ENCODE measurements at regions not wholly inside any gene's neighbourhood (a gene's known extent, or its start where the extent isn't known, plus 50 kb on each side); places are given as distances from the start of the nearest gene placed in this dataset.

- Histone ChIP-seq H3K27me3 (no peaks in the 10 kb centered on the region), H3K4me1 (no peaks in the 10 kb centered on the region), H3K36me3 (no peaks in the 10 kb centered on the region), H3K27ac (no peak overlapping the region), H3K9me3 (no peaks in the 10 kb centered on the region), H3K4me3 (replicated peaks in 1 of 3) (no peak overlapping the region)
- DNase-seq = no peak
- WGBS, 2 donors = 72 to 87% methylated on average over 6 of the region's 6 CpGs
- intact Hi-C loops (cut with DNase I) = no loop called here
- no peak for TF ChIP-seq CTCF (IDR thresholded peaks at IDR 0.05)
- TF ChIP-seq POLR2A (IDR thresholded peaks at IDR 0.05) = no peak
Measured at GRCh38 chr18:60196836-60197606, 175.6 kb downstream of the MC4R start.

- DNase-seq = no peak
- 31 to 35% methylated on average over 1 of the region's 1 CpG for WGBS, 2 donors
- Histone ChIP-seq H3K36me3 (no peaks in the 10 kb centered on the region), H3K9me3 (no peaks in the 10 kb centered on the region), H3K27ac (no peak overlapping the region), H3K4me1 (no peaks in the 10 kb centered on the region), H3K4me3 (replicated peaks in 1 of 3) (no peak overlapping the region), H3K27me3 (no peaks in the 10 kb centered on the region)
- intact Hi-C loops (cut with DNase I) = no loop called here
- TF ChIP-seq POLR2A (IDR thresholded peaks at IDR 0.05) (no peak), CTCF (IDR thresholded peaks at IDR 0.05) (no peak)
Measured at GRCh38 chr18:60193780-60194179, 178.8 kb downstream of the MC4R start.

DNA sequence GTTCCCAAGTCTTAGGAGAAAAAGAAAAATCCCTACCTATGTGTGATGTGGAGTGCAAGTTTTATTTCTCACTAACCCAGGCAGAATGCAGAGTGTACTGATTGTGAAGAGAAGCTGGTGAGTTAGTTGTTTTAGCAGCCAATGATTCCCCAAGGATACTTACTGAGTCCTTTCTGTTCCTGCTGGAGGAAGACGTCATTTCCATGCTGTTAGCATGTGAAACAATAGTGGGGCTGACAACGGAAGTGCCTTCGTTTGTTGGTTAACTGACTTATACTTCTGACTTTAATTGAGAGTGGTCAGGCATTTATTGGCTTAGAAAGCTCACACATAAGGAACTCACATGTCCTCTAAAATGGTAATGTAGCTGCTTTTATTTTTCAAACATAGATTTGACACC is 180.6 kb downstream of the MC4R start:
- H3K9me3 ChIP-seq = no peaks in the 10 kb centered on the region
- H3K27me3 ChIP-seq = no peaks in the 10 kb centered on the region
- no peak overlapping the region for H3K4me3 ChIP-seq (replicated peaks in 1 of 3)
- 60 to 63% methylated on average over 3 of the region's 3 CpGs for WGBS, 2 donors
- intact Hi-C loops (cut with DNase I) = no loop called here
- no peak for DNase-seq
- no peaks in the 10 kb centered on the region for H3K36me3 ChIP-seq
- no peak for TF ChIP-seq POLR2A (IDR thresholded peaks at IDR 0.05)
- no peak for TF ChIP-seq CTCF (IDR thresholded peaks at IDR 0.05)
- no peaks in the 10 kb centered on the region for H3K4me1 ChIP-seq
- H3K27ac ChIP-seq = no peak overlapping the region

DNA sequence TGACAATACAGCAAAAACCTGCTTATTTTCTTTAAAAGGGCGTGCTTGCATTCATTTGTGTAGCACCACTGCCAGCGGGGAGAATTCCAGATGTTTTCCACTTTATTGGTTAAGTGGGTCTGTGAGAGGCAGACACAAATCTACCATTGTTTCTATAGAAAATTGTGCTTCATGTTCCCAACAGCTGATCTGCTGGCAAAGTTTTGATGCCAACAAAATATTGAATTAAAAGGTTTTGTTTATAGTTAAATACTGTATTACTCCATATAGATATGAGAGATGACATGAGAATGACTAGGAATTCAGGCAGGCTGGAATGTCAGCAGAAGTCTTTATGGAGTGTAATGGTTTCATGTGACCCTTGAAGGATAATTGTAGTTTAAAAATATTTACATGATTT is 182.7 kb downstream of the MC4R start:
- WGBS, 2 donors = 60 to 69% methylated on average over 2 of the region's 2 CpGs
- DNase-seq = no peak
- TF ChIP-seq CTCF (IDR thresholded peaks at IDR 0.05) (no peak), POLR2A (IDR thresholded peaks at IDR 0.05) (no peak)
- H3K27ac ChIP-seq = no peak overlapping the region
- intact Hi-C loops (cut with DNase I) = no loop called here
- no peaks in the 10 kb centered on the region for H3K9me3 ChIP-seq
- H3K36me3 ChIP-seq = no peaks in the 10 kb centered on the region
- no peaks in the 10 kb centered on the region for H3K27me3 ChIP-seq
- H3K4me3 ChIP-seq (replicated peaks in 1 of 3) = no peak overlapping the region
- H3K4me1 ChIP-seq = no peaks in the 10 kb centered on the region

- no peak for TF ChIP-seq POLR2A (IDR thresholded peaks at IDR 0.05)
- no peak for TF ChIP-seq CTCF (IDR thresholded peaks at IDR 0.05)
- Histone ChIP-seq H3K27ac (no peak overlapping the region), H3K9me3 (no peaks in the 10 kb centered on the region), H3K4me3 (replicated peaks in 1 of 3) (no peak overlapping the region), H3K4me1 (no peaks in the 10 kb centered on the region), H3K27me3 (no peaks in the 10 kb centered on the region), H3K36me3 (no peaks in the 10 kb centered on the region)
- DNase-seq = no peak
- 47 to 59% methylated on average over 4 of the region's 4 CpGs for WGBS, 2 donors
- intact Hi-C loops (cut with DNase I) = no loop called here
Measured at GRCh38 chr18:60188958-60189357, 183.6 kb downstream of the MC4R start.
